HG02588 (cell line): ENCODE measurements at regions not wholly inside any gene's neighbourhood (a gene's known extent, or its start where the extent isn't known, plus 50 kb on each side); places are given as distances from the start of the nearest gene placed in this dataset.
"Not testable (repeated sequence)": the region's sequence is repeated elsewhere in the genome, so short reads cannot be mapped to it uniquely, and the experiment has no call there.

ENCODE experiments used
- ATAC-seq: cut with Tn5 transposase; IDR thresholded peaks from one replicate; pipeline ENCODE4 v1.9.1; 2021; ENCODE audit warnings: mild to moderate bottlenecking, moderate library complexity; ENCODE audit not compliant: unreplicated experiment

GRCh38 chr13:52931539-52932431, 83.3 kb upstream of the PCDH8 start:
- no peak for ATAC-seq

GRCh38 chr13:52931131-52931530, 82.7 kb upstream of the PCDH8 start:
- ATAC-seq: no peak

- ATAC-seq: no peak
These were observed 81.4 kb upstream of the PCDH8 start for GRCh38 chr13:52929846-52930245.

GRCh38 chr13:52926971-52927370, 78.5 kb upstream of the PCDH8 start:
- ATAC-seq: no peak

GRCh38 chr13:52925775-52926285, 77.4 kb upstream of the PCDH8 start:
- no peak for ATAC-seq

- ATAC-seq: no peak
These were observed 76.8 kb upstream of the PCDH8 start for GRCh38 chr13:52925251-52925650.

GRCh38 chr13:52924289-52925148, 76.1 kb upstream of the PCDH8 start:
- no peak for ATAC-seq

- ATAC-seq: no peak
These were observed 74.5 kb upstream of the PCDH8 start for GRCh38 chr13:52922961-52923360.

GRCh38 chr13:52921194-52921593, 72.8 kb upstream of the PCDH8 start:
- ATAC-seq: peak; percentile 94

GRCh38 chr13:52916486-52916990, 68.1 kb upstream of the PCDH8 start:
- no peak for ATAC-seq

GRCh38 chr13:52911340-52911739, 62.9 kb upstream of the PCDH8 start:
- ATAC-seq: no peak

GRCh38 chr13:52910318-52910717, 61.9 kb upstream of the PCDH8 start:
- not testable (repeated sequence) for ATAC-seq

GRCh38 chr13:52906122-52906903, 57.9 kb upstream of the PCDH8 start:
- ATAC-seq: no peak

GRCh38 chr13:52905701-52906100, 57.3 kb upstream of the PCDH8 start:
- ATAC-seq: no peak

- peak; percentile 94 for ATAC-seq
These were observed 54.9 kb upstream of the PCDH8 start for GRCh38 chr13:52903320-52903719.

GRCh38 chr13:52899206-52899605, 50.8 kb upstream of the PCDH8 start:
- no peak for ATAC-seq
